ENCODE measurements at regions not wholly inside any gene's neighbourhood (a gene's known extent, or its start where the extent isn't known, plus 50 kb on each side); places are given as distances from the start of the nearest gene placed in this dataset.

- no peak for DNase-seq (ENCODE audit: unreplicated experiment)
- H3K9me3 Mint-ChIP-seq (ENCODE audit: unreplicated experiment): no peaks in the 10 kb centered on the region
- H3K4me1 Mint-ChIP-seq (ENCODE audit: insufficient read depth, unreplicated experiment): peaks cover 6% of the 10 kb centered on the region
- no peaks in the 10 kb centered on the region for H3K27me3 Mint-ChIP-seq (ENCODE audit: insufficient read depth, unreplicated experiment)
- H3K4me3 Mint-ChIP-seq (ENCODE audit: unreplicated experiment): no peak overlapping the region
- BruUV-seq (replicated peaks): no TSS peak
- TF ChIP-seq CTCF (IDR thresholded peaks at IDR 0.05; ENCODE audit: unreplicated experiment): no peak
- intact Hi-C loops (cut with micrococcal nuclease): no loop called here
- ChIA-PET POLR2A (no interaction called here), CTCF (interaction anchor here (0.6 kb wide), 1 partner anchor 239 kb away, joined by 4 read pairs; no protein-coding TSS in a partner anchor)
- no peak overlapping the region for H3K27ac Mint-ChIP-seq (ENCODE audit: low read depth, unreplicated experiment)
- no peaks in the 10 kb centered on the region for H3K36me3 Mint-ChIP-seq (ENCODE audit: insufficient read depth, unreplicated experiment)
Observed at GRCh38 chr12:116360579-116361413, 83.3 kb upstream of the MED13L start.

GRCh38 chr12:116361414-116362223, 84.1 kb upstream of the MED13L start:
- intact Hi-C loops (cut with micrococcal nuclease): no loop called here
- Mint-ChIP-seq H3K9me3 (ENCODE audit: unreplicated experiment) (no peaks in the 10 kb centered on the region), H3K27ac (ENCODE audit: low read depth, unreplicated experiment) (no peak overlapping the region), H3K4me3 (ENCODE audit: unreplicated experiment) (no peak overlapping the region), H3K27me3 (ENCODE audit: insufficient read depth, unreplicated experiment) (no peaks in the 10 kb centered on the region), H3K36me3 (ENCODE audit: insufficient read depth, unreplicated experiment) (no peaks in the 10 kb centered on the region), H3K4me1 (ENCODE audit: insufficient read depth, unreplicated experiment) (peaks cover 6% of the 10 kb centered on the region)
- no peak for TF ChIP-seq CTCF (IDR thresholded peaks at IDR 0.05; ENCODE audit: unreplicated experiment)
- BruUV-seq (replicated peaks): no TSS peak
- no peak for DNase-seq (ENCODE audit: unreplicated experiment)
- ChIA-PET POLR2A (no interaction called here), CTCF (no interaction called here)

GRCh38 chr12:116365114-116365513, 87.6 kb upstream of the MED13L start:
- DNase-seq (ENCODE audit: unreplicated experiment): no peak
- no peaks in the 10 kb centered on the region for H3K36me3 Mint-ChIP-seq (ENCODE audit: insufficient read depth, unreplicated experiment)
- no peak overlapping the region for H3K27ac Mint-ChIP-seq (ENCODE audit: low read depth, unreplicated experiment)
- no peak overlapping the region for H3K4me3 Mint-ChIP-seq (ENCODE audit: unreplicated experiment)
- no peaks in the 10 kb centered on the region for H3K9me3 Mint-ChIP-seq (ENCODE audit: unreplicated experiment)
- H3K27me3 Mint-ChIP-seq (ENCODE audit: insufficient read depth, unreplicated experiment): no peaks in the 10 kb centered on the region
- ChIA-PET POLR2A (interaction anchor here (0.7 kb wide), 1 partner anchor 20 kb away, joined by 3 read pairs; no protein-coding TSS in a partner anchor), CTCF (interaction anchor here (0.5 to 0.7 kb wide), 4 partner anchors 27 to 1840 kb away, joined by 3 to 6 read pairs (median 3); no protein-coding TSS in a partner anchor)
- no peak for TF ChIP-seq CTCF (IDR thresholded peaks at IDR 0.05; ENCODE audit: unreplicated experiment)
- H3K4me1 Mint-ChIP-seq (ENCODE audit: insufficient read depth, unreplicated experiment): no peaks in the 10 kb centered on the region
- BruUV-seq (replicated peaks): no TSS peak
- intact Hi-C loops (cut with micrococcal nuclease): no loop called here
